IPS-18c (cell line): ENCODE measurements at regions not wholly inside any gene's neighbourhood (a gene's known extent, or its start where the extent isn't known, plus 50 kb on each side); places are given as distances from the start of the nearest gene placed in this dataset.

ENCODE experiments used
- H3K4me3 ChIP-seq: 2 replicates; pipeline ENCODE4 v1.7.0; 2013; ENCODE audit warnings: low read depth, mild to moderate bottlenecking, low read length, moderate library complexity; ENCODE audit not compliant: insufficient read depth
- H3K9me3 ChIP-seq: one replicate; pipeline ENCODE4 v1.6.1; 2013; ENCODE audit warnings: mild to moderate bottlenecking, low read length, moderate library complexity; ENCODE audit not compliant: control insufficient read depth, insufficient read depth

- Histone ChIP-seq H3K4me3 (no peak overlapping the region), H3K9me3 (peaks cover 6% of the 10 kb centered on the region)
Observed at GRCh38 chrX:13923845-13924244, 105.8 kb downstream of the GEMIN8 start.

GRCh38 chrX:13923289-13923688 lies 106.4 kb upstream of the GPM6B start:
- Histone ChIP-seq H3K9me3 (peaks cover 3% of the 10 kb centered on the region), H3K4me3 (no peak overlapping the region)

GRCh38 chrX:13917507-13917906 lies 100.6 kb upstream of the GPM6B start:
- Histone ChIP-seq H3K9me3 (peaks cover 2% of the 10 kb centered on the region), H3K4me3 (no peak overlapping the region)

GRCh38 chrX:13911586-13911985 lies 94.7 kb upstream of the GPM6B start:
- Histone ChIP-seq H3K4me3 (no peak overlapping the region), H3K9me3 (no peaks in the 10 kb centered on the region)

- H3K9me3 ChIP-seq, result no peaks in the 10 kb centered on the region
- H3K4me3 ChIP-seq, result no peak overlapping the region
Observed at GRCh38 chrX:13906093-13906492, 89.2 kb upstream of the GPM6B start.

GRCh38 chrX:13903405-13903804 lies 86.5 kb upstream of the GPM6B start:
- Histone ChIP-seq H3K4me3 (no peak overlapping the region), H3K9me3 (no peaks in the 10 kb centered on the region)

- H3K9me3 ChIP-seq, result no peaks in the 10 kb centered on the region
- no peak overlapping the region for H3K4me3 ChIP-seq
Observed at GRCh38 chrX:13902406-13902805, 85.5 kb upstream of the GPM6B start.

- H3K4me3 ChIP-seq, result no peak overlapping the region
- H3K9me3 ChIP-seq, result no peaks in the 10 kb centered on the region
Observed at GRCh38 chrX:13901354-13901753, 84.5 kb upstream of the GPM6B start.

GRCh38 chrX:13900351-13900750 lies 83.5 kb upstream of the GPM6B start:
- H3K4me3 ChIP-seq, result no peak overlapping the region
- no peaks in the 10 kb centered on the region for H3K9me3 ChIP-seq

- Histone ChIP-seq H3K4me3 (no peak overlapping the region), H3K9me3 (no peaks in the 10 kb centered on the region)
Observed at GRCh38 chrX:13899607-13900006, 82.7 kb upstream of the GPM6B start.

- Histone ChIP-seq H3K9me3 (no peaks in the 10 kb centered on the region), H3K4me3 (no peak overlapping the region)
Observed at GRCh38 chrX:13898603-13899002, 81.7 kb upstream of the GPM6B start.

GRCh38 chrX:13898083-13898482 lies 81.2 kb upstream of the GPM6B start:
- no peak overlapping the region for H3K4me3 ChIP-seq
- H3K9me3 ChIP-seq, result no peaks in the 10 kb centered on the region

- H3K9me3 ChIP-seq, result no peaks in the 10 kb centered on the region
Observed at GRCh38 chrX:13897566-13897965, 80.7 kb upstream of the GPM6B start.

GRCh38 chrX:13894888-13895565 lies 78.1 kb upstream of the GPM6B start:
- Histone ChIP-seq H3K9me3 (no peaks in the 10 kb centered on the region), H3K4me3 (no peak overlapping the region)

More at GRCh38 chrX:13897566-13897965, 80.7 kb upstream of the GPM6B start:
- no peak overlapping the region for H3K4me3 ChIP-seq

GRCh38 chrX:13893826-13894225 lies 76.9 kb upstream of the GPM6B start:
- no peaks in the 10 kb centered on the region for H3K9me3 ChIP-seq
- no peak overlapping the region for H3K4me3 ChIP-seq

GRCh38 chrX:13892856-13893255 lies 76.0 kb upstream of the GPM6B start:
- H3K9me3 ChIP-seq, result no peaks in the 10 kb centered on the region
- H3K4me3 ChIP-seq, result no peak overlapping the region

- H3K9me3 ChIP-seq, result no peaks in the 10 kb centered on the region
- no peak overlapping the region for H3K4me3 ChIP-seq
Observed at GRCh38 chrX:13891377-13892140, 74.7 kb upstream of the GPM6B start.

- Histone ChIP-seq H3K9me3 (no peaks in the 10 kb centered on the region), H3K4me3 (no peak overlapping the region)
Observed at GRCh38 chrX:13890806-13891205, 73.9 kb upstream of the GPM6B start.
